T-helper 1 cell treated with Interleukin-12 subunit alpha and Interleukin-12 subunit beta and Interleukin-4 antibody, amounts not matched to agents 30 ng/mL and 1 ng/mL, for 36 hours (primary cell): ENCODE measurements at regions not wholly inside any gene's neighbourhood (a gene's known extent, or its start where the extent isn't known, plus 50 kb on each side); places are given as distances from the start of the nearest gene placed in this dataset.
"Not testable (repeated sequence)": the region's sequence is repeated elsewhere in the genome, so short reads cannot be mapped to it uniquely, and the experiment has no call there.

Source experiments
- intact Hi-C: fragments of 100-400 bp; cut with micrococcal nuclease; formaldehyde crosslinking; loops from one replicate; pipeline ENCODE4 v1.15.1; 2024

GRCh38 chr16:87014112-87014511 is 303.1 kb downstream of the C16orf95 start:
- intact Hi-C loops: no loop called here

GRCh38 chr16:87015021-87015420 is 302.2 kb downstream of the C16orf95 start:
- intact Hi-C loops: no loop called here

GRCh38 chr16:87016046-87017035 is 300.9 kb downstream of the C16orf95 start:
- intact Hi-C loops: no loop called here

GRCh38 chr16:87017371-87018012 is 299.7 kb downstream of the C16orf95 start:
- intact Hi-C loops: no loop called here

- intact Hi-C loops: no loop called here
Observed at GRCh38 chr16:87025676-87026075, 291.5 kb downstream of the C16orf95 start.

GRCh38 chr16:87027056-87027616 is 290.1 kb downstream of the C16orf95 start:
- intact Hi-C loops: no loop called here

- intact Hi-C loops: no loop called here
Observed at GRCh38 chr16:87028481-87029320, 288.5 kb downstream of the C16orf95 start.

GRCh38 chr16:87032554-87032953 is 284.6 kb downstream of the C16orf95 start:
- intact Hi-C loops: no loop called here

- intact Hi-C loops: no loop called here
Observed at GRCh38 chr16:87033021-87033471, 284.1 kb downstream of the C16orf95 start.

GRCh38 chr16:87033541-87034300 is 283.5 kb downstream of the C16orf95 start:
- intact Hi-C loops: no loop called here

GRCh38 chr16:87034317-87034716 is 282.9 kb downstream of the C16orf95 start:
- intact Hi-C loops: no loop called here

- intact Hi-C loops: no loop called here
Observed at GRCh38 chr16:87035053-87035452, 282.1 kb downstream of the C16orf95 start.

- intact Hi-C loops: no loop called here
Observed at GRCh38 chr16:87037012-87037411, 280.2 kb downstream of the C16orf95 start.

- intact Hi-C loops: not testable (repeated sequence)
Observed at GRCh38 chr16:87038528-87038927, 278.7 kb downstream of the C16orf95 start.

GRCh38 chr16:87040169-87041117 is 276.7 kb downstream of the C16orf95 start:
- intact Hi-C loops: no loop called here

- intact Hi-C loops: no loop called here
Observed at GRCh38 chr16:87041286-87041685, 275.9 kb downstream of the C16orf95 start.

GRCh38 chr16:87042551-87043230 is 274.5 kb downstream of the C16orf95 start:
- intact Hi-C loops: no loop called here

GRCh38 chr16:87043231-87044031 is 273.8 kb downstream of the C16orf95 start:
- intact Hi-C loops: no loop called here
